ENCODE measurements at regions not wholly inside any gene's neighbourhood (a gene's known extent, or its start where the extent isn't known, plus 50 kb on each side); places are given as distances from the start of the nearest gene placed in this dataset.

GRCh38 chr20:12593342-12593873 lies 415.4 kb upstream of the SPTLC3 start:
- TF ChIP-seq CTCF (optimal IDR thresholded peaks at IDR 0.05 in 1 of 3, IDR thresholded peaks at IDR 0.05 in 1 of 3, conservative IDR thresholded peaks at IDR 0.05 in 1 of 3; ENCODE audit: extremely low read depth in 1 of 3, insufficient read depth in 2 of 3, low read length in 3 of 3) = no peak
- TF ChIP-seq EZH2 (IDR thresholded peaks at IDR 0.05; ENCODE audit: low read length) = no peak
